PC-3 (cell line): ENCODE measurements at regions not wholly inside any gene's neighbourhood (a gene's known extent, or its start where the extent isn't known, plus 50 kb on each side); places are given as distances from the start of the nearest gene placed in this dataset.

Experiments
- ATAC-seq: fragments of 200-7000 bp; cut with Tn5 transposase; 2 replicates; pipeline ENCODE4 v1.9.1; 2020; ENCODE audit warnings: mild to moderate bottlenecking, moderate library complexity
- BruUV-seq: library from RNA; stranded (reverse); fragments of 400-500 nt; replicated peaks from 2 replicates; lab custom pipeline; 2021; lab: Mats Ljungman, UMichigan
- CTCF ChIA-PET: fragments of 300-600 bp; sonication (Branson Sonifier 250); formaldehyde crosslinking; loops from one replicate; lab custom pipeline; 2022; ENCODE audit warnings: antibody characterized with exemption; lab: Charles Lee
- POLR2A ChIA-PET: fragments of 300-600 bp; sonication (Branson Sonifier 250); formaldehyde crosslinking; loops from one replicate; lab custom pipeline; 2022; ENCODE audit warnings: antibody characterized with exemption; ENCODE audit not compliant: unreplicated experiment; lab: Charles Lee
- DNase-seq: peaks from one replicate; pipeline ENCODE4 v3.0.0-alpha.2; 2015
- H2AFZ ChIP-seq: fragments of 300-600 bp; sonication (generic); 2 replicates; pipeline ENCODE4 v1.6.0; 2016; ENCODE audit warnings: antibody characterized with exemption, low read length
- H3F3A ChIP-seq: fragments of 300-600 bp; sonication (generic); one replicate; pipeline ENCODE4 v1.6.0; 2017; ENCODE audit warnings: antibody characterized with exemption, low read length, control low read depth, mild to moderate bottlenecking; ENCODE audit not compliant: unreplicated experiment
- H3K27ac ChIP-seq: fragments of 300-600 bp; sonication (generic); 2 replicates; pipeline ENCODE4 v1.5.1; 2016; ENCODE audit warnings: mild to moderate bottlenecking, low read length
- H3K27me3 ChIP-seq: fragments of 300-600 bp; sonication (generic); 2 replicates; pipeline ENCODE4 v1.6.1; 2016; ENCODE audit warnings: low read length, mixed read lengths
- H3K36me3 ChIP-seq: fragments of 300-600 bp; sonication (generic); 2 replicates; pipeline ENCODE4 v1.6.1; 2016; ENCODE audit warnings: low read depth, mixed run types, low read length, mixed read lengths
- H3K4me1 ChIP-seq: fragments of 300-600 bp; sonication (generic); 2 replicates; pipeline ENCODE4 v1.5.1; 2016; ENCODE audit warnings: low read length; ENCODE audit not compliant: insufficient read depth
- H3K4me2 ChIP-seq: fragments of 300-600 bp; sonication (generic); 2 replicates; pipeline ENCODE4 v1.6.0; 2016; ENCODE audit warnings: low read length
- H3K4me3 ChIP-seq: fragments of 300-600 bp; sonication (generic); 2 replicates; pipeline ENCODE4 v1.5.1; 2016; ENCODE audit warnings: mild to moderate bottlenecking, low read length, mixed read lengths
- H3K79me2 ChIP-seq: fragments of 300-600 bp; sonication (generic); 2 replicates; pipeline ENCODE4 v1.6.1; 2017; ENCODE audit warnings: low read length, mixed read lengths
- H3K9ac ChIP-seq: fragments of 300-600 bp; sonication (generic); 2 replicates; pipeline ENCODE4 v1.6.0; 2016; ENCODE audit warnings: mild to moderate bottlenecking, low read length
- H3K9me2 ChIP-seq: fragments of 300-600 bp; sonication (generic); replicated peaks from 2 replicates; pipeline ENCODE4 v1.6.1; 2016; ENCODE audit warnings: mixed run types, low read length, mixed read lengths
- H3K9me3 ChIP-seq: fragments of 300-600 bp; sonication (generic); 2 replicates; pipeline ENCODE4 v1.6.1; 2016; ENCODE audit warnings: low read length, mixed read lengths
- H4K20me1 ChIP-seq: fragments of 300-600 bp; sonication (generic); 2 replicates; pipeline ENCODE4 v1.6.1; 2016; ENCODE audit warnings: low read length, mixed read lengths
- EZH2 ChIP-seq: fragments of 300-600 bp; sonication (generic); IDR thresholded peaks from one replicate; pipeline ENCODE4 v1.6.1; 2017; ENCODE audit warnings: antibody characterized with exemption, mild to moderate bottlenecking, low read length; ENCODE audit not compliant: unreplicated experiment
- EZH2phosphoT487 ChIP-seq: fragments of 300-600 bp; sonication (generic); IDR thresholded peaks from 2 replicates; pipeline ENCODE4 v1.6.1; 2018; ENCODE audit warnings: mild to moderate bottlenecking, antibody characterized with exemption, low read length, borderline replicate concordance
- intact Hi-C: fragments of 100-400 bp; cut with micrococcal nuclease; formaldehyde crosslinking; loops from 2 replicates; pipeline ENCODE4 v1.9.0; 2023
- TF ChIP-seq, protein P1 (sequence below): fragments of 300-600 bp; sonication (generic); conservative IDR thresholded peaks from 2 replicates; pipeline ENCODE4 v1.5.1; 2017; ENCODE audit warnings: antibody characterized with exemption, low read depth, mild to moderate bottlenecking, low read length

DNA sequence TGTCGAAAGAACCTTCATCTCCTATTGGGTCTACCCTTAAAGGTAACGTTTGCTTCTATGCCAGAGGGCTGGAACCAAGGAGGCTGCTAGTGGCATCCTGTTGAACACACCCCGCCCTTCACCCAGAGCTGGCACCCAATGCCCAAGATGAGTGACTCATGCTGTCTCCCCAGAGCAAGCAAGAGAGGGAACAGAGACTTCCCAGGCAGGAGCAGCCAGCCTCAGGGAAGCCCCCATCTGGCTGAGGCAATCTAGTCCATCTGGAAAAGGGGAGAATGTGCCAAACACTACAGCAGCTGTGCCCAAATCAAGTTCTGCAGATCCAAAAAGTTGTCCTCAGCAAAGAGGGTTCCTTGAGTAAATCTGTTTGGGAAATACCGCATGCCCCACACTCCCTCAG lies 91.9 kb upstream of the TP53I11 start:
- TF ChIP-seq, protein P1, sequence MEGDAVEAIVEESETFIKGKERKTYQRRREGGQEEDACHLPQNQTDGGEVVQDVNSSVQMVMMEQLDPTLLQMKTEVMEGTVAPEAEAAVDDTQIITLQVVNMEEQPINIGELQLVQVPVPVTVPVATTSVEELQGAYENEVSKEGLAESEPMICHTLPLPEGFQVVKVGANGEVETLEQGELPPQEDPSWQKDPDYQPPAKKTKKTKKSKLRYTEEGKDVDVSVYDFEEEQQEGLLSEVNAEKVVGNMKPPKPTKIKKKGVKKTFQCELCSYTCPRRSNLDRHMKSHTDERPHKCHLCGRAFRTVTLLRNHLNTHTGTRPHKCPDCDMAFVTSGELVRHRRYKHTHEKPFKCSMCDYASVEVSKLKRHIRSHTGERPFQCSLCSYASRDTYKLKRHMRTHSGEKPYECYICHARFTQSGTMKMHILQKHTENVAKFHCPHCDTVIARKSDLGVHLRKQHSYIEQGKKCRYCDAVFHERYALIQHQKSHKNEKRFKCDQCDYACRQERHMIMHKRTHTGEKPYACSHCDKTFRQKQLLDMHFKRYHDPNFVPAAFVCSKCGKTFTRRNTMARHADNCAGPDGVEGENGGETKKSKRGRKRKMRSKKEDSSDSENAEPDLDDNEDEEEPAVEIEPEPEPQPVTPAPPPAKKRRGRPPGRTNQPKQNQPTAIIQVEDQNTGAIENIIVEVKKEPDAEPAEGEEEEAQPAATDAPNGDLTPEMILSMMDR: no peak
- TF ChIP-seq EZH2phosphoT487: no peak
- no peak for TF ChIP-seq EZH2
- no TSS peak for BruUV-seq
- H3K4me3 ChIP-seq: no peak overlapping the region
- no peaks in the 10 kb centered on the region for H3F3A ChIP-seq
- no peaks in the 10 kb centered on the region for H3K9me3 ChIP-seq
- ATAC-seq: peak; percentile 57
- ChIA-PET CTCF (no interaction called here), POLR2A (no interaction called here)
- no peak overlapping the region for H3K9ac ChIP-seq
- no peaks in the 10 kb centered on the region for H3K9me2 ChIP-seq
- peak; percentile 63 for DNase-seq
- no peak overlapping the region for H3K27ac ChIP-seq
- peaks cover 48% of the 10 kb centered on the region for H3K4me1 ChIP-seq
- H3K27me3 ChIP-seq: no peaks in the 10 kb centered on the region
- no peaks in the 10 kb centered on the region for H3K79me2 ChIP-seq
- no peaks in the 10 kb centered on the region for H3K36me3 ChIP-seq
- no peak overlapping the region for H3K4me2 ChIP-seq
- intact Hi-C loops: loop anchor here (5.0 kb wide), 1 partner anchor 60 kb away; no protein-coding TSS in a partner anchor
- no peaks in the 10 kb centered on the region for H4K20me1 ChIP-seq
- H2AFZ ChIP-seq: no peak overlapping the region

DNA sequence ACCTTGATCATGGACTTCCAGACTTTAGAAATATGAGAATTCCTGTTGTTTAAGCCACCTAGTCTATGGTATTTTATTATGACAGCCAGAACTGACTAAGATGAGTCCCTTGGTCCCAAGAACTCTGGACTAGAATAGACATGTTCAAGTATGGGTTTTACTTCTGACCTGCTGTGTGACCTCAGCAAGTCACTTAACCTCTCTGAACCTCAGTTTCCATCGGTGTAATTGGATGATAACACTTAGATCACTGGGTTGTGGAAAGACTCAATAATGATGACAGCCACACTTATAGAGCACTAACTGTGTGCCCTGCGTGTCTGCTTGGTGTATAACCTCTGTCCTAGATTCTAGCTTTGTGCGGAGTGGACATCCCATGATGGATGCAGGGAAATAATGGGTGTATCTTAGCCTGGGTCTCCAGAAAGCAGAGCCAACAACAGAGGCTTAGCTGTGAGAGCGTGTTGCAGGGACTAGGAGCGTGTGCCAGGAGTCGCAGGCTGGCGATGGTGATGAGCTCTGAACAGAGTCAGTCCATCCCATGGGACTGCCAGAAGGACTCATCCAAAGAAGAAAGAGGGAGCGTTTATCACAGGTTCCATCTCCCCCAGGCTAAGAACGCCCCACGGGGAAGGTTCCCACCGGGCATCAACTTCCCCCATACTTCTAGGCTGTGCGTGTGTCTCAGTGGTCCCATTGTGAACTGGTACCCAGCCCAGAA lies 93.2 kb upstream of the TP53I11 start:
- Histone ChIP-seq H3K9ac (no peak overlapping the region), H3K36me3 (no peaks in the 10 kb centered on the region), H3K4me3 (no peak overlapping the region), H3K4me1 (peaks cover 41% of the 10 kb centered on the region), H4K20me1 (no peaks in the 10 kb centered on the region), H3K4me2 (no peak overlapping the region), H3K27ac (no peak overlapping the region), H3K9me2 (no peaks in the 10 kb centered on the region), H3F3A (no peaks in the 10 kb centered on the region), H3K9me3 (no peaks in the 10 kb centered on the region), H2AFZ (no peak overlapping the region), H3K79me2 (no peaks in the 10 kb centered on the region), H3K27me3 (no peaks in the 10 kb centered on the region)
- CTCF ChIA-PET: no interaction called here
- TF ChIP-seq EZH2phosphoT487: no peak
- TF ChIP-seq EZH2: no peak
- no TSS peak for BruUV-seq
- POLR2A ChIA-PET: no interaction called here
- DNase-seq: no peak
- ATAC-seq: no peak
- intact Hi-C loops: loop anchor here (5.0 kb wide), 1 partner anchor 62 kb away; no protein-coding TSS in a partner anchor

DNA sequence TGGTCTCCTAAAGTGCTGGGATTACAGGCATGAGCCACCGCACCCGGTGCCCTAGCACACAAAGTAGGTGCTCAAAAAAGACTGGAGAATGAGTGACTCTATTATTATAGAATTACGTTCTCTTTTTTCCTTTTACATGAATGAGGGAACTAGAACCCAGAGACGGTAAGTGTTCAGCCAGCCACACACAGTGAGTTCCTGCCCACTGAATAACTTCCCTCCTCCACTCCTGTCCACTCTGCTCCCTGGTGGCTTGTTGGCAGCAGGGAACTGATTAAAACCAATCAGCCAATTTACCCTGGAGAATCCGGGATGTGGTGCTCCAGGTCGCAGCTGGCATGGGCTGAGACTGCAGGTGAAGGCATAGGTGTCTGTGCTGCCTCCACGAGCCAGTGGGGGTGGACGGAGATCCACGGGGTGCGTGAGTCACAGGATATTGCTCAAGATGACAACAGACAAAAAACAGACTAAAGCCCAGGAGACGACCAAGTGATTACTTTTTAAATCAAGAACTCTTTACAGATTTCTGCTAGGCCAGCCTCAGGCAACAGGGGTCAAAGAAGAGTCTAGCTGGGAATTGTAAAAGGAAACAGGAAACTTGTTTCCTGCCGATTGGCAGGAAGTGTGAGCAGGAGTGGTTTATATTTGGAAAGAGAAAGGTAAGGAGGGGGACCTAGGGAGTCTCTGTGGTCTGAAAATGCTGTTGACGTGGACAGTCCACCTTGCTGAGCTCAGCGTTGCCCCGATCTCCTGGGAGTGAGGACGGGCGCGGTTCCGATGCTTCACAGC lies 95.2 kb upstream of the TP53I11 start:
- Histone ChIP-seq H3F3A (no peaks in the 10 kb centered on the region), H3K4me2 (peak overlapping the region; percentile 78), H3K36me3 (no peaks in the 10 kb centered on the region), H3K9me3 (no peaks in the 10 kb centered on the region), H3K9ac (peak overlapping the region; percentile 48), H2AFZ (peak overlapping the region; percentile 83), H4K20me1 (no peaks in the 10 kb centered on the region), H3K79me2 (no peaks in the 10 kb centered on the region), H3K4me3 (peak overlapping the region; percentile 54), H3K4me1 (peaks cover 41% of the 10 kb centered on the region), H3K27ac (peak overlapping the region; percentile 83), H3K9me2 (no peaks in the 10 kb centered on the region), H3K27me3 (no peaks in the 10 kb centered on the region)
- ChIA-PET POLR2A (no interaction called here), CTCF (interaction anchor here (0.6 to 1.2 kb wide), 3 partner anchors 29 to 109 kb away, joined by 4 to 7 read pairs (median 7); no protein-coding TSS in a partner anchor)
- intact Hi-C loops: loop anchor here (1.0 to 5.0 kb wide), 2 partner anchors 56 to 110 kb away; no protein-coding TSS in a partner anchor
- TF ChIP-seq, protein P1: no peak
- TF ChIP-seq EZH2 (no peak), EZH2phosphoT487 (no peak)
- BruUV-seq: TSS peak; percentile 93
- peak; percentile 79 for ATAC-seq
- peak; percentile 83 for DNase-seq
